T47D (cell line): ENCODE measurements at regions not wholly inside any gene's neighbourhood (a gene's known extent, or its start where the extent isn't known, plus 50 kb on each side); places are given as distances from the start of the nearest gene placed in this dataset.
"Not testable (repeated sequence)": the region's sequence is repeated elsewhere in the genome, so short reads cannot be mapped to it uniquely, and the experiment has no call there.

ENCODE experiments used
- DNase-seq, 2 experiments: peaks; one replicate each; pipeline versions ENCODE4 v3.0.0 to v3.0.0-alpha.2; 2011 to 2012; ENCODE audit warnings: low read depth in 1 of 2, low spot score in 1 of 2
- JUND ChIP-seq: IDR thresholded peaks from 2 replicates; pipeline ENCODE4 v1.6.1; 2012; ENCODE audit warnings: low read depth
- in situ Hi-C: cut with HindIII; loops from 2 replicates; pipeline ENCODE4 v1.10.0; 2016; ENCODE audit warnings: low sequenced_read_pairs, low pct_unique_long_range_greater_than_20kb

- in situ Hi-C loops, result no loop called here
- TF ChIP-seq JUND, result no peak
- no peak for DNase-seq
Measured at GRCh38 chr10:108358912-108359311, 1194.4 kb upstream of the SORCS1 start.

- no peak for DNase-seq
- TF ChIP-seq JUND, result no peak
- in situ Hi-C loops, result no loop called here
Measured at GRCh38 chr10:108352771-108353170, 1188.3 kb upstream of the SORCS1 start.

DNA sequence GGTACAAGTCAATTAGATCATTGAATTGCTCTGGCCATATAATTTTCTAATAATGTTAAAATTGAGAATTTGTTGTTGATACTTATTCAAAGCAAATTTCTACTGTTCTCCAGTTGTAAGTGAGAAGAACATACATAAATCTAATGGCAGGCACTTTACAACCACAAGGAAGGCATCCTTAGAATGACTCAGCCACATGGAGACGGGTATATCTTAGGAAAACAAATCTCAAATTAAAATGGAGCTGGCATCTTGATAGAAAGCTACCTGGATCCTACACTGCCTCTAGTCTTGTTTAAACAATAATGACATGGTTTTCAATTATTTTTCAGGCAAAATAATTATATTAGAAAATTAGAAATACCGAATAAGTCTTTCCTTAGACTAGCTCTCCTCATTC is 1183.7 kb upstream of the SORCS1 start:
- DNase-seq, result no peak
- TF ChIP-seq JUND, result no peak

DNA sequence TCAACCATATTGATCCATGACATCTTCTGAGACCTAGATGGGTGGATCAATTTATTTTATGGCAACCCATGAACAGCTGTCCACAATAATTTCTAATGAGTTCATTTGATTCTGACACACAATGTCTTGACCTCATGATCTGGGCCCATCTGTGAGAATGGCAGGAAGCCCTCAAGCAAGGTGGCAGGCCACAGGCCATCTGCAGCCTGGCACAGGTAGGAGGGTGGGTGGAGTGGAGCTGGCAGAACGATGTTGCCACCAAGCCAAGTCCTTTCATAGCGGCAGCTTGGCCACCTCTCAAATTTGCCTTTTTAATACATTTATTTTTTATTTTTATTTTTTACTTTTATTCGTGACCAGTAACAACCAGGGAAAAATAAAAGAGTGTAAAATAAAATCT is 1181.6 kb upstream of the SORCS1 start:
- no peak for DNase-seq
- no peak for TF ChIP-seq JUND
- in situ Hi-C loops, result no loop called here

More for the DNA sequence above, 1183.7 kb upstream of the SORCS1 start:
- in situ Hi-C loops, result no loop called here

- in situ Hi-C loops, result no loop called here
- TF ChIP-seq JUND, result no peak
- DNase-seq, result no peak
Measured at GRCh38 chr10:108338146-108338545, 1173.6 kb upstream of the SORCS1 start.

DNA sequence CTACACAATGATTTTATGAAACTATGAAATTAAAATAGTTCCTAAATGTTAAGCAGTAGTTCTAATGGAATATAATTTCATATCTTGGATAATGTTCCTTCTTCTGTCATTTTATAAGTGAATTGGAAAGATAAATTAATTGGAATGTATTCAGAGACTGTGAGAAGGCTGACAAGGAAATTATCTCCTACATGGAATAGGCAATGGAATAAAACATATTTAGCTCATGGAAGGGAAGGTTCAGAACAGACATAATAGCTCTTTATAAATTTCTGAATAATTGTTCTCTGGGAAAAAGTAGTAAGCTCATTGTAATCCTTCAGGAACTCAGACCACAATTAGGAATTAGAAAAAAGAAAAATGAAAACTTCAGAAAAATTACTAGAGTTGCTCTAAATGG is 1172.3 kb upstream of the SORCS1 start:
- in situ Hi-C loops, result no loop called here
- TF ChIP-seq JUND, result no peak
- no peak for DNase-seq

DNA sequence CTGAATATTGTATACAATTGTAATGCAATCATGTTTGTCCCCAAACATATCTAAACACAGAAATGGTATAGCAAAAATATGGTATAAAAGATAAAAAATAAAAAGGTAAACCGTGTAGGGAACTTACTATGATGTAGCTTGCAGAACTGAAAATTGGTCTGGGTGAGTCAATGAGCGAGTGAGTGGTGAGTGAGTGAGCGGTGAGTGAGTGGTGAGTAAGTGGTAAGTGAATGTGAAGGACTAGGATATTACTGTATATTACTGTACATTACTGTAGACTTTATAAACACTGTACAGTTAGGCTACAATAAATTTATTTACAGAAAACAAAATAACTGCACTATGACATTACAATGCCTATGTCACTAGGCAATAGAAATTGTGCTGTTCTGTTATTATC is 1163.2 kb upstream of the SORCS1 start:
- in situ Hi-C loops, result no loop called here
- TF ChIP-seq JUND, result no peak
- DNase-seq, result no peak

DNA sequence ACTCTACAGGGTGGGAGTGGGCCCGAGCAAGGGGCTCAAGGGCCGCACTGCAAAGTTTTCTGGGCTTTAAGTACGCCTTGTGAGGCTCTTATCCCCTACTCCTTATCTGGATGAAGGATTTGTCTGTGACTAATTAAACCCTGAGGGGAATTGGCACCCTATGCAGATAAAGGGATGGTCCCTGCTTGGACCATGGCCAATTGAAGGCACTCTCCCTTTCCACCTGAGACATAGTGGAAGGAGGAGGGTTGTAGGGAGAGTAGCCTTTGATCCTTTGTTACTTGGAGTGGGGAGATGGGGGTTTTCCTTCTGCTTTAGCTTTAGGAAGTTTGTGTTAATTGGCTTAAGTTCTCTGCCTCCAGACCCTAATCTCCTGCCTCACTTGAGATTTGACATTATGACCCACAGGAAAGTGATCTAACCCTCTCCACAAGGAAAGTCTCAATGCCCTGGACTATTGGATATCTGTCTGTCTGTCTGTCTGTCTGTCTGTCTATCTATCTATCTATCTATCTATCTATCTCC is 1158.8 kb upstream of the SORCS1 start:
- in situ Hi-C loops, result no loop called here

DNA sequence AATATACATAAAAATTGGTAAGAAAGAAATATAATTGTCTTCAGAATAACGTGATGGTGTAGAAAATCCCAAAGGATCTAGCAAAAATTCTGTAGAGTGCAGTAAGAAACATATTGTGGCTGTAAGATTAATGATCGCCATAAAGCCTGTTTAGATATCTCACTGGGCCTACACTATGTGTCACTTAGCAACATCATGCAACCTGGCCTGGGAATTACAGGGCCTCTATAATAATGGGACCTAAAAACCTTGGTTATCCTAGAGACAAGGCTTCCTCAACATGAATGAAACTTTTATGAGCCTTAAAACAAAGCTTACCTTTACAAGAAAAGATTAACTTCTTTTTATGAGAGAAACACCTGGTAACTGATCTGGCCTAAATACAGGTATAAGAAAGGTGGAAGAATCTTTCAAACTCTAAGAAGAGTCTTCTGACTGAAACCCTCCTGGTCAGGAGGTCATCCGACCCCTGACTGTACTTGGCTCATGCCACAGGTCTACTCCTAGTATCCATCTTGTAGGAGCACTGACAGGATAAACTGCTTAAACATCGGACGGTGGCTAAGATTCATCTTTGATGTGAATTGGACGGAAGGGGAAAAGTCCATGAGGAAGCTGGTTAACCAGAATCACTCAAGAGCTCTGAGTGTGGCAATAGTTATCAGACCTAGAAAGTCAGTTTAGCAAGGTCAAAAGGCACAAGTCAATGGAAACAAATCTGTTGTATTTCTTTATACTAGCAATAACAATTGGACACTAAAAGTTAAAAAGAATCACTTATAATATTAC is 1155.1 kb upstream of the SORCS1 start:
- no peak for DNase-seq
- no peak for TF ChIP-seq JUND

More for the DNA sequence above, 1158.8 kb upstream of the SORCS1 start:
- TF ChIP-seq JUND, result no peak
- DNase-seq, result no peak

GRCh38 chr10:108315636-108316035 is 1151.1 kb upstream of the SORCS1 start:
- DNase-seq, in situ Hi-C loops: not testable (repeated sequence)

More for the DNA sequence above, 1155.1 kb upstream of the SORCS1 start:
- in situ Hi-C loops, result no loop called here

DNA sequence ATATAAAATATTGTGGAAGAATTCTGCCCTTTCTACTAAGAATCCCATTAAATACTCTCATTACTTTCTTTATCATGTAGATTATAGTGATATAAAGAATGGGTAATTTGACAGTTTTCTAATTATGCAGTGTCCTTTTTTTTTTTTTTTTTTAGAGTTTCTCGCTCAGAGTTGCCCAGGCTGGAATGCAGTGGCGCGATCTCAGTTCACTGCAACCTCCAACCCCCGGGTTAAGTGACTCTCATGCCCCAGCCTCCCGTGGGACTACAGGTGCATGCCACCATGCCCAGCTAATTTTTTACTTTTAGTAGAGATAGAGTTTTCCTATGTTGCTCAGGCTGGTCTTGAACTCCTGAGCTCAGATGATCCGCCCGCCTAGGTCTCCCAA is 1143.4 kb upstream of the SORCS1 start:
- in situ Hi-C loops, result no loop called here
- no peak for TF ChIP-seq JUND
- DNase-seq, result no peak

- in situ Hi-C loops, result no loop called here
Measured at GRCh38 chr10:108307250-108307924, 1142.9 kb upstream of the SORCS1 start.

GRCh38 chr10:108303149-108303548 is 1138.6 kb upstream of the SORCS1 start:
- no peak for DNase-seq
- in situ Hi-C loops, result no loop called here
- TF ChIP-seq JUND, result no peak

More at GRCh38 chr10:108307250-108307924, 1142.9 kb upstream of the SORCS1 start:
- TF ChIP-seq JUND, result no peak
- DNase-seq, result no peak

DNA sequence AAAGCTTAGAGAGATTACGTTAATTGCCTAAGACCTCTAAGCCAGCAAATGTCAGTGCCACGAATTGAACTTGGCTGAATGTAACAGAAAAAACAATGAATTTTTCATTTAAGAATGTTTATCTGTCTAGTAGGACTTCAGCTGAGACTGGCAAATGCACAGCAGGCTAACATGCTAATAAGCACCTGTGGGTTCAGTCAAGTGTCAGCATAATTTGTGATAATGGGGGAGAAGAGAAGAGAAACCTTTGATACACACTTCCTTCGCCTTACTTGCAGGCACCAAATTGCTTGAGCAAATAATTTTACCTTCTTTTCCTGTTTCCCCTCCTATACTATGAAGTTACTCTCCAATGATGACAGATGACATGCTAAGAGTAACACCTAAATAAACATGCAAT is 1136.5 kb upstream of the SORCS1 start:
- no peak for DNase-seq
- no peak for TF ChIP-seq JUND
- in situ Hi-C loops, result no loop called here
